ENCODE measurements at regions not wholly inside any gene's neighbourhood (a gene's known extent, or its start where the extent isn't known, plus 50 kb on each side); places are given as distances from the start of the nearest gene placed in this dataset.

DNA sequence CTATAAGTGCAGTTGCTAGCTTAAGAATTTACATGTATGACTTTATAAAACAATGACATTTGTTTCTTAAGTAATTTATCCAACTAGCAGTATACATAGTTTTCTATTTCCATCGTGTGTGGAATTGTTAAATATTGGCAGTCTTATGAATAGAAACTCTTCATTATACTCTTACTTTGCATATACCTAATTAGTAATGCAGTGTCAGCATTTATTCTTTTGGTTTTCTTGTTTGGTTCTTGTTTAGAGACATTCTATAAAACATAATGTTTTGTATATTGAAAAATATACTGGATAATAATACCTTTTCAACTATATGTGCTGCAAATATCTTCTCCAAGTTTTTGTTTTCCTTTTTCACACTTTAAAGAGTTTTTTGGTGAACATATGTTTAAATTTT is 760.2 kb downstream of the VGLL3 start:
- no peaks in the 10 kb centered on the region for H3K27me3 ChIP-seq (ENCODE audit: control insufficient read depth, insufficient read depth, low read length)
- no peaks in the 10 kb centered on the region; the same call in 1 of the 2 replicates for H3K9me3 ChIP-seq (ENCODE audit: control insufficient read depth, insufficient read depth, low read length)
- no peak overlapping the region for H3K4me3 ChIP-seq (ENCODE audit: low read depth, low read length)
- no peak for TF ChIP-seq CTCF (IDR thresholded peaks at IDR 0.05; ENCODE audit: low read depth, low read length)
- ChIA-PET CTCF (no interaction called here), POLR2A (no interaction called here)
- DNase-seq (ENCODE audit: low read depth, low spot score), result no peak
- H3K27ac ChIP-seq (ENCODE audit: low read depth, low read length), result no peak overlapping the region

- Histone ChIP-seq H3K9me3 (ENCODE audit: control insufficient read depth, insufficient read depth, low read length) (no peaks in the 10 kb centered on the region; the same call in 1 of the 2 replicates), H3K4me3 (ENCODE audit: low read depth, low read length) (no peak overlapping the region), H3K27me3 (ENCODE audit: control insufficient read depth, insufficient read depth, low read length) (no peaks in the 10 kb centered on the region), H3K27ac (ENCODE audit: low read depth, low read length) (no peak overlapping the region)
- ChIA-PET POLR2A (no interaction called here), CTCF (no interaction called here)
- DNase-seq (ENCODE audit: low read depth, low spot score), result no peak
- no peak for TF ChIP-seq CTCF (IDR thresholded peaks at IDR 0.05; ENCODE audit: low read depth, low read length)
Measured at GRCh38 chr3:86229775-86230094, 761.2 kb downstream of the VGLL3 start.

GRCh38 chr3:86229086-86229774 is 761.7 kb downstream of the VGLL3 start:
- H3K9me3 ChIP-seq (ENCODE audit: control insufficient read depth, insufficient read depth, low read length), result no peaks in the 10 kb centered on the region; the same call in 1 of the 2 replicates
- ChIA-PET POLR2A (no interaction called here), CTCF (no interaction called here)
- H3K27me3 ChIP-seq (ENCODE audit: control insufficient read depth, insufficient read depth, low read length), result no peaks in the 10 kb centered on the region
- H3K27ac ChIP-seq (ENCODE audit: low read depth, low read length), result no peak overlapping the region
- no peak for DNase-seq (ENCODE audit: low read depth, low spot score)
- TF ChIP-seq CTCF (IDR thresholded peaks at IDR 0.05; ENCODE audit: low read depth, low read length), result no peak
- no peak overlapping the region for H3K4me3 ChIP-seq (ENCODE audit: low read depth, low read length)

GRCh38 chr3:86228101-86228500 is 762.8 kb downstream of the VGLL3 start:
- POLR2A ChIA-PET, result no interaction called here
- Histone ChIP-seq H3K9me3 (ENCODE audit: control insufficient read depth, insufficient read depth, low read length) (no peaks in the 10 kb centered on the region; the same call in 1 of the 2 replicates), H3K27me3 (ENCODE audit: control insufficient read depth, insufficient read depth, low read length) (no peaks in the 10 kb centered on the region), H3K4me3 (ENCODE audit: low read depth, low read length) (no peak overlapping the region), H3K27ac (ENCODE audit: low read depth, low read length) (no peak overlapping the region)
- no peak for DNase-seq (ENCODE audit: low read depth, low spot score)
- CTCF ChIA-PET, result no interaction called here
- no peak for TF ChIP-seq CTCF (IDR thresholded peaks at IDR 0.05; ENCODE audit: low read depth, low read length)

DNA sequence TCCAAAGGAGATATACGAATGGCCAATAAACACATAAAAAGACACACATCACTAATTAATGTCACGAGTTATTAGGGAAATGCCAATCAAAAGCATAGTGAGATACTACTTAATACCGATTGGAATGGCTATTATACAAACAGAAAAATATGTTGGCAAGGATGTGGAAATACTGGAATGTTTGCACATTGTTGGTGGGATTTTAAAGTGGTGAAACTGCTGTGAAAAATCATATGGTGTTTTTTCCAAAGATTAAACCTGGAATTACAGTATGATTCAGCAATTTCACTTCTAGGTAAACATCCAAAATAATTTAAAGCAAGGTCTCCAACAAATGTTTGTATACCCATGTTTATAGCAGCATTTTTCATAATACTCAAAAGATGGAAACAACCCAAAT is 765.5 kb downstream of the VGLL3 start:
- Histone ChIP-seq H3K9me3 (ENCODE audit: control insufficient read depth, insufficient read depth, low read length) (no peaks in the 10 kb centered on the region), H3K27me3 (ENCODE audit: control insufficient read depth, insufficient read depth, low read length) (no peaks in the 10 kb centered on the region), H3K27ac (ENCODE audit: low read depth, low read length) (no peak overlapping the region), H3K4me3 (ENCODE audit: low read depth, low read length) (no peak overlapping the region)
- no peak for DNase-seq (ENCODE audit: low read depth, low spot score)
- TF ChIP-seq CTCF (IDR thresholded peaks at IDR 0.05; ENCODE audit: low read depth, low read length), result no peak
- POLR2A ChIA-PET, result no interaction called here
- CTCF ChIA-PET, result no interaction called here

Measured in AG04450 (cell line).